GM12878 (cell line): ENCODE measurements at regions not wholly inside any gene's neighbourhood (a gene's known extent, or its start where the extent isn't known, plus 50 kb on each side); places are given as distances from the start of the nearest gene placed in this dataset.

Experiments
- ATF7 ChIP-seq: fragments of 450-650 bp; IDR thresholded peaks from 2 replicates; pipeline ENCODE4 v1.6.1; 2016; ENCODE audit warnings: low read depth, mild to moderate bottlenecking
- BCL11A ChIP-seq: IDR thresholded peaks from 2 replicates; pipeline ENCODE4 v1.6.1; 2011; ENCODE audit warnings: low read depth, low read length
- CREB1 ChIP-seq: IDR thresholded peaks from 2 replicates; pipeline ENCODE4 v1.6.1; 2012; ENCODE audit warnings: low read depth, mild to moderate bottlenecking, inconsistent platforms
- EED ChIP-seq: sonication (generic); IDR thresholded peaks from 2 replicates; pipeline ENCODE4 v1.6.1; 2016; ENCODE audit warnings: antibody characterized with exemption, low read depth
- IKZF1 ChIP-seq: fragments of 450-650 bp; conservative IDR thresholded peaks from 2 replicates; pipeline ENCODE4 v1.6.1; 2017; ENCODE audit warnings: antibody characterized with exemption, mild to moderate bottlenecking
- JUND ChIP-seq: IDR thresholded peaks from 2 replicates; pipeline ENCODE4 v1.6.1; 2012; ENCODE audit warnings: low read depth, mild to moderate bottlenecking, low read length, improper control_type of control experiment, moderate library complexity
- MEF2A ChIP-seq: IDR thresholded peaks from 2 replicates; pipeline ENCODE4 v1.6.1; 2011; ENCODE audit warnings: low read depth, mild to moderate bottlenecking, low read length, moderate library complexity; ENCODE audit not compliant: insufficient read depth
- MYC ChIP-seq: IDR thresholded peaks from 2 replicates; pipeline ENCODE4 v1.6.1; 2011; ENCODE audit warnings: mild to moderate bottlenecking, low read length, moderate library complexity, inconsistent platforms; ENCODE audit not compliant: insufficient read depth, insufficient replicate concordance, insufficient read length, severe bottlenecking
- NBN ChIP-seq: fragments of 450-650 bp; IDR thresholded peaks from 2 replicates; pipeline ENCODE4 v1.6.1; 2016
- POLR2A ChIP-seq: IDR thresholded peaks from 2 replicates; pipeline ENCODE4 v1.6.1; 2011; ENCODE audit warnings: low read depth, mild to moderate bottlenecking, low read length
- POU2F2 ChIP-seq: IDR thresholded peaks from 3 replicates; pipeline ENCODE4 v1.6.1; 2011; ENCODE audit warnings: low read depth, mild to moderate bottlenecking, low read length, borderline replicate concordance
- RELB ChIP-seq: fragments of 450-650 bp; IDR thresholded peaks from 2 replicates; pipeline ENCODE4 v1.6.1; 2017; ENCODE audit warnings: low read depth, mild to moderate bottlenecking, moderate library complexity
- RUNX3 ChIP-seq: IDR thresholded peaks from 2 replicates; pipeline ENCODE4 v1.6.1; 2012; ENCODE audit warnings: low read length, inconsistent platforms
- SPI1 ChIP-seq: IDR thresholded peaks from 2 replicates; pipeline ENCODE4 v1.6.1; 2011; ENCODE audit warnings: low read depth, mild to moderate bottlenecking, low read length, moderate library complexity, borderline replicate concordance; ENCODE audit not compliant: insufficient read depth
- STAT3 ChIP-seq: IDR thresholded peaks from 2 replicates; pipeline ENCODE4 v1.6.1; 2011; ENCODE audit warnings: low read depth, low read length, improper control_type of control experiment
- TARDBP ChIP-seq: IDR thresholded peaks from 2 replicates; pipeline ENCODE4 v1.6.1; 2016; ENCODE audit warnings: borderline replicate concordance
- TCF12 ChIP-seq: IDR thresholded peaks from 2 replicates; pipeline ENCODE4 v1.6.1; 2011; ENCODE audit warnings: low read depth, mild to moderate bottlenecking, low read length
- ZNF384 ChIP-seq: IDR thresholded peaks from 2 replicates; pipeline ENCODE4 v1.6.1; 2012; ENCODE audit warnings: low read depth, mild to moderate bottlenecking, low read length, improper control_type of control experiment, borderline replicate concordance

GRCh38 chr6:87754828-87755227, 52.8 kb upstream of the AKIRIN2 start (continued):
- TF ChIP-seq SPI1: peak; percentile 84
- peak; percentile 50; the same call in 1 of the 2 replicates for TF ChIP-seq EED
- TF ChIP-seq ATF7: 0 out of 2 replicates have a peak, but pooled peaks have one; percentile 35
- TF ChIP-seq MYC: no peak
- no peak for TF ChIP-seq POLR2A
- TF ChIP-seq RELB: 0 out of 2 replicates have a peak, but pooled peaks have one; percentile 14
- TF ChIP-seq CREB1: peak; percentile 79
- TF ChIP-seq TCF12: peak; percentile 81
- peak; percentile 33; the same call in 1 of the 2 replicates for TF ChIP-seq BCL11A
- TF ChIP-seq ZNF384: peak; percentile 87
- 0 out of 2 replicates have a peak, but pooled peaks have one; percentile 27 for TF ChIP-seq IKZF1
- TF ChIP-seq RUNX3: peak; percentile 29
- 0 out of 2 replicates have a peak, but pooled peaks have one; percentile 53 for TF ChIP-seq NBN
- TF ChIP-seq STAT3: 0 out of 2 replicates have a peak, but pooled peaks have one; percentile 38
- TF ChIP-seq POU2F2: 0 out of 3 replicates have a peak, but pooled peaks have one; percentile 17
- no peak for TF ChIP-seq TARDBP
- TF ChIP-seq MEF2A: 0 out of 2 replicates have a peak, but pooled peaks have one; percentile 19
- no peak for TF ChIP-seq JUND
- TF ChIP-seq, all 136 proteins: peak for 26
